ENCODE measurements at regions not wholly inside any gene's neighbourhood (a gene's known extent, or its start where the extent isn't known, plus 50 kb on each side); places are given as distances from the start of the nearest gene placed in this dataset.
A peak's percentile ranks its signal among the peaks of the same experiment; 100 is the strongest.
"Not testable (repeated sequence)": the region's sequence is repeated elsewhere in the genome, so short reads cannot be mapped to it uniquely, and the experiment has no call there.

DNA sequence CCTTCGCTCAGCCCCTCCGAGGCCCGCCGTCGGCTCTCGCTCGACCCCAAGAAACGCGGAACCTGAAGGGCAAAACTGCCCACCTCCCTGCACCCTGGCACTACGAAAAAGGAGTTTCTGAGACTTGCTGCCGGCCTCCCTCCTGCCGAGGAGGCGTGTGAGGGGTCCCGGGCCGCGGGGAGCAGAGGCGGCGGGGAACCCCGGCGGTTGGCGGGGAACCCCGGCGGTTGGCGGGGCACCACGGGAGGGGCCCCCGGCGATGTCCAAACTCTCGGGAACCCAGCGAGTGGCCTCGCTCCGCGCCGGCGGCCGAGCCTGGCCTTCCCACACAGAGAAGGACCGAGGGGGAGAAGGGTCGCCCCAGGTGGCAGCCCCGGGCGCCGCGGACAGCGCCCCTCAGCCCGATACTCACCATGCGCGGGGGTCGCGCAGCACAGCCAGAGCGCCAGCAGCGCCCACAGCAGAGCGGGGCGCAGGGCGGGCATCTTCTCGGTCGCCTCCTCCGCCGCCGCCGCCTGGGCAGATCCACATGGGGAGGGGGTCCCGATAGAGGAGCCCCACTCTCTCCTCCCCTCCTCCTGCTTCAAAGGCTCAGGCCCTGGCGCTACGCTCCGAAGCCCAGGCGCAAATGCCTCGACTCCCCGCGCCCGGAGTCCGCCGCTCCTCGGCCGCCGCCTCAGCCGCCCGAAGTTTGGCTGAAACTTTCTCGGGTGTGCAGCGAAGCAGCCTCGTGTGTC lies 69.4 kb upstream of the NUDT4B start:
- ATAC-seq (peak; percentile 80), DNase-seq (peak; percentile 71)
- intact Hi-C loops (cut with micrococcal nuclease), result not testable (repeated sequence)

DNA sequence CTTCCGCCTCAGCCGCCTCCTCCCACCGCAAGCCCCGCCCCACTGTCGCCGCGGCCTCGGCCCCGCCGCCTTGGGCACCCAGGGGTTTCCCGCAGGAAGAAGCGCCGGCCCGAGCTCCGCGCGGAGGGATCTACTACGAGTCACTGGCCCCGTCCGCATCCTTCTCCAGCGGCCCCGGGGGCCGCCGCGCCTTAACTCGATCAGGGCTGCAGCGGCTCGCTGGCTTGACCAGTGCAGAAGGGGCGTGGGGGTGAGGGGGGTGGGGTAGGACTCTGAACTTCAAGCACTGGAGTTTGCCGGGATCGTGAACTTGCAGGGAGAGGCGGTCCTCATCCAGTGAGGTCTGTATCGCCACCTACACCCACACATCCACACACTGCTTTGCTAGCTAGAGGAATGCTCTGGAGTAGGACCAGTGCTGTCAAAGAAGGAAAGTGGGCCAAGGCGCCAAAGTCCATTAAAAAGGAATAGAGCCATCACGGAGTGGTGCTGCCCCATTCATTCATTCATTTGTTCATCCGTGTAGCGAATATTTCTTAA lies 68.7 kb upstream of the NUDT4B start:
- intact Hi-C loops (cut with micrococcal nuclease); DNase-seq: not testable (repeated sequence)
- peak; percentile 84 for ATAC-seq

DNA sequence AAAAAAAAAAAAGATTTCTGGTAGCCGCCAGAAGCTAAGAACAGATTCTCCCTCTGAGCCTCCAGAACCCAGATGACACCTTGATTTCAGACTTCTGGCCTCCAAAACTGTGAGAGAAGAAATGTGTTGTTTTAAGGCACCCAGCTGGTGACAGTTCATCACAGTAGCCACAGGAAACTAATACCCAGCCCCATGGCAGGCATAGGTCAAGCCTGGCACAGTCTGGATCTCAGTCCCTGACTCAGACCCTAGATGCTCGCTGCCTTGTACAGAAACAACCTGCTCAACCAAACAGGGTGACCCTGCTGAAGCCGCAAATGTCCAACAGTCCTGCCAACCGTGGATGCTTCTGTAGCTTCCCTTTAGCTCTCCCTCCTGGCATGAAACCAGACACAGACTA lies 61.8 kb upstream of the NUDT4B start:
- ATAC-seq; intact Hi-C loops (cut with micrococcal nuclease); DNase-seq: not testable (repeated sequence)

DNA sequence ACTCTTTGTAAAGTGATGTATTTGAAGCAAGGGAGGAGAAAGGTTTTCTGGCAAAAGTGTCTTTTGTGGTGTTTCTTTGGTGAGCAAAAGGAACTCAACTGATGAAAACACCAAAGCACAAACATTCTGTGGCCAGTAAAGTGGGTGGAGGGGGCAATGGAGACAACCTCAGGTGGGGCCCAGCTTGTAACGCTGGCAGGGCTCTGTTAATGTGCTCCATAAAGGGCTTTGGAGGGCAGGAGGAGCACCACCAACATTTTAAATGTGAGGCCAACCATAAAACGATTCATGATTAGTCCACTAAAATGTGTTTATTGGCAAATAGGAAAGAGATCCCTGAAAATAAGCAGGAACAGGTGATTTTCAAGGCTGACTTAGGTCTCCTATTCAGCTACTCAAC lies 61.2 kb upstream of the NUDT4B start:
- DNase-seq; intact Hi-C loops (cut with micrococcal nuclease); ATAC-seq: not testable (repeated sequence)

Data from left ventricle myocardium superior (tissue), 1 donor.